HFFc6 (cell line): ENCODE measurements at regions not wholly inside any gene's neighbourhood (a gene's known extent, or its start where the extent isn't known, plus 50 kb on each side); places are given as distances from the start of the nearest gene placed in this dataset.

Experiments
- DNase-seq: peaks from one replicate; pipeline ENCODE4 v3.0.0-alpha.2; 2018
- H3K27ac Mint-ChIP-seq: 2 replicates; pipeline ENCODE4 v1.8.0; 2020; ENCODE audit warnings: mild to moderate bottlenecking, mixed read lengths
- H3K27me3 Mint-ChIP-seq: 2 replicates; pipeline ENCODE4 v1.8.0; 2021; ENCODE audit warnings: mild to moderate bottlenecking, moderate library complexity, mixed read lengths; ENCODE audit not compliant: insufficient read depth
- H3K36me3 Mint-ChIP-seq: 2 replicates; pipeline ENCODE4 v1.8.0; 2021; ENCODE audit warnings: low read depth, mixed read lengths
- H3K4me1 Mint-ChIP-seq: 2 replicates; pipeline ENCODE4 v1.8.0; 2020; ENCODE audit warnings: low read depth, mixed read lengths
- H3K4me3 Mint-ChIP-seq: 2 replicates; pipeline ENCODE4 v1.8.0; 2020; ENCODE audit warnings: mild to moderate bottlenecking, moderate library complexity, mixed read lengths
- H3K9me3 Mint-ChIP-seq: 2 replicates; pipeline ENCODE4 v1.8.0; 2020; ENCODE audit warnings: mild to moderate bottlenecking, mixed read lengths
- CTCF ChIP-seq: fragments of 200-600 bp; sonication (generic); IDR thresholded peaks from 2 replicates; pipeline ENCODE4 v1.5.0; 2021; ENCODE audit warnings: antibody characterized with exemption, mild to moderate bottlenecking

- 0 out of 2 replicates have a peak, but pooled peaks cover 6% of the 10 kb centered on the region for H3K36me3 Mint-ChIP-seq
- no peak overlapping the region for H3K4me3 Mint-ChIP-seq
- H3K9me3 Mint-ChIP-seq: peaks cover 8% of the 10 kb centered on the region
- DNase-seq: no peak
- peaks cover 8% of the 10 kb centered on the region for H3K27me3 Mint-ChIP-seq
- H3K27ac Mint-ChIP-seq: no peak overlapping the region
- TF ChIP-seq CTCF: no peak
- H3K4me1 Mint-ChIP-seq: peaks cover 7% of the 10 kb centered on the region; the same call in 1 of the 2 replicates
These were observed 73.5 kb upstream of the COL5A1 start for GRCh38 chr9:134568116-134568515.

GRCh38 chr9:134568811-134569210 is 72.8 kb upstream of the COL5A1 start:
- no peak overlapping the region for H3K4me3 Mint-ChIP-seq
- no peak for TF ChIP-seq CTCF
- no peaks in the 10 kb centered on the region for H3K36me3 Mint-ChIP-seq
- H3K4me1 Mint-ChIP-seq: peaks cover 7% of the 10 kb centered on the region; the same call in 1 of the 2 replicates
- no peak overlapping the region for H3K27ac Mint-ChIP-seq
- no peak for DNase-seq
- peaks cover 8% of the 10 kb centered on the region for H3K9me3 Mint-ChIP-seq
- peaks cover 8% of the 10 kb centered on the region for H3K27me3 Mint-ChIP-seq

GRCh38 chr9:134569626-134570025 is 72.0 kb upstream of the COL5A1 start:
- peaks cover 8% of the 10 kb centered on the region for H3K9me3 Mint-ChIP-seq
- DNase-seq: no peak
- H3K4me1 Mint-ChIP-seq: peaks cover 5% of the 10 kb centered on the region; the same call in 1 of the 2 replicates
- no peak overlapping the region for H3K27ac Mint-ChIP-seq
- H3K4me3 Mint-ChIP-seq: no peak overlapping the region
- peaks cover 8% of the 10 kb centered on the region for H3K27me3 Mint-ChIP-seq
- no peaks in the 10 kb centered on the region for H3K36me3 Mint-ChIP-seq
- TF ChIP-seq CTCF: no peak

- DNase-seq: no peak
- Mint-ChIP-seq H3K4me3 (no peak overlapping the region), H3K27ac (no peak overlapping the region), H3K27me3 (peaks cover 9% of the 10 kb centered on the region), H3K4me1 (no peaks in the 10 kb centered on the region), H3K36me3 (no peaks in the 10 kb centered on the region), H3K9me3 (peaks cover 8% of the 10 kb centered on the region)
- no peak for TF ChIP-seq CTCF
These were observed 71.4 kb upstream of the COL5A1 start for GRCh38 chr9:134570151-134570621.

GRCh38 chr9:134570711-134571325 is 70.8 kb upstream of the COL5A1 start:
- DNase-seq: no peak
- Mint-ChIP-seq H3K36me3 (no peaks in the 10 kb centered on the region), H3K27me3 (peaks cover 15% of the 10 kb centered on the region), H3K4me3 (no peak overlapping the region), H3K27ac (no peak overlapping the region), H3K9me3 (peaks cover 8% of the 10 kb centered on the region), H3K4me1 (no peaks in the 10 kb centered on the region)
- TF ChIP-seq CTCF: no peak
